Neural progenitor cell (in vitro differentiated cells): ENCODE measurements at regions not wholly inside any gene's neighbourhood (a gene's known extent, or its start where the extent isn't known, plus 50 kb on each side); places are given as distances from the start of the nearest gene placed in this dataset.

Source experiments
- DNase-seq: peaks from one replicate; pipeline ENCODE4 v3.0.0-alpha.2; 2016; ENCODE audit warnings: low spot score
- H2AFZ ChIP-seq: fragments of 200-600 bp; sonication (generic); replicated peaks from 2 replicates; pipeline ENCODE4 v1.6.1; 2016; ENCODE audit warnings: antibody characterized with exemption
- H3F3A ChIP-seq: fragments of 200-600 bp; sonication (generic); 2 replicates; pipeline ENCODE4 v1.6.1; 2016; ENCODE audit warnings: antibody characterized with exemption, low read depth
- H3K27ac ChIP-seq: fragments of 200-600 bp; sonication (generic); 2 replicates; pipeline ENCODE4 v1.5.1; 2016; ENCODE audit warnings: mild to moderate bottlenecking
- H3K27me3 ChIP-seq: fragments of 200-600 bp; sonication (generic); 2 replicates; pipeline ENCODE4 v1.6.1; 2016; ENCODE audit warnings: mild to moderate bottlenecking, moderate library complexity
- H3K36me3 ChIP-seq: fragments of 200-600 bp; sonication (generic); 2 replicates; pipeline ENCODE4 v1.5.1; 2016
- H3K4me1 ChIP-seq: fragments of 200-600 bp; sonication (generic); 2 replicates; pipeline ENCODE4 v1.6.1; 2016; ENCODE audit warnings: mixed run types
- H3K4me2 ChIP-seq: fragments of 200-600 bp; sonication (generic); 2 replicates; pipeline ENCODE4 v1.6.1; 2016
- H3K4me3 ChIP-seq: fragments of 200-600 bp; sonication (generic); 2 replicates; pipeline ENCODE4 v1.5.1; 2016
- H3K79me2 ChIP-seq: fragments of 200-600 bp; sonication (generic); 2 replicates; pipeline ENCODE4 v1.6.1; 2016; ENCODE audit warnings: low read depth
- H3K9ac ChIP-seq: fragments of 200-600 bp; sonication (generic); 2 replicates; pipeline ENCODE4 v1.6.1; 2016
- H3K9me3 ChIP-seq: fragments of 200-600 bp; sonication (generic); 2 replicates; pipeline ENCODE4 v1.5.1; 2016; ENCODE audit warnings: low read depth
- H4K20me1 ChIP-seq: fragments of 200-600 bp; sonication (generic); 2 replicates; pipeline ENCODE4 v1.6.1; 2016; ENCODE audit warnings: low read depth
- H3K27ac Mint-ChIP-seq: 3 replicates; pipeline ENCODE4 v1.8.0; 2021; ENCODE audit warnings: mixed read lengths
- H3K27me3 Mint-ChIP-seq: 2 replicates; pipeline ENCODE4 v1.8.0; 2022; ENCODE audit warnings: low read depth, mild to moderate bottlenecking, inconsistent platforms, moderate library complexity, mixed read lengths; ENCODE audit not compliant: insufficient read depth
- H3K36me3 Mint-ChIP-seq: 3 replicates; pipeline ENCODE4 v1.8.0; 2021; ENCODE audit warnings: mixed read lengths
- H3K4me1 Mint-ChIP-seq: 3 replicates; pipeline ENCODE4 v1.8.0; 2021; ENCODE audit warnings: mixed read lengths
- H3K4me3 Mint-ChIP-seq: 3 replicates; pipeline ENCODE4 v1.8.0; 2021; ENCODE audit warnings: mild to moderate bottlenecking, moderate library complexity, mixed read lengths
- H3K9me3 Mint-ChIP-seq: 3 replicates; pipeline ENCODE4 v1.8.0; 2020; ENCODE audit warnings: mixed read lengths
- CTCF ChIP-seq: fragments of 200-600 bp; sonication (generic); IDR thresholded peaks from 2 replicates; pipeline ENCODE4 v1.5.1; 2017; ENCODE audit warnings: antibody characterized with exemption, mild to moderate bottlenecking
- EZH2 ChIP-seq: fragments of 200-600 bp; sonication (generic); IDR thresholded peaks from 2 replicates; pipeline ENCODE4 v1.6.1; 2017; ENCODE audit warnings: antibody characterized with exemption, mild to moderate bottlenecking, moderate library complexity
- EZH2phosphoT487 ChIP-seq: fragments of 200-600 bp; sonication (generic); IDR thresholded peaks from 2 replicates; pipeline ENCODE4 v1.6.1; 2017; ENCODE audit warnings: antibody characterized with exemption

- no peak overlapping the region for H2AFZ ChIP-seq
- peaks cover 13% of the 10 kb centered on the region for H3K4me1 ChIP-seq
- H3K36me3 Mint-ChIP-seq = no peaks in the 10 kb centered on the region
- no peaks in the 10 kb centered on the region for H4K20me1 ChIP-seq
- no peaks in the 10 kb centered on the region for H3K9me3 ChIP-seq
- no peak overlapping the region for H3K4me3 ChIP-seq
- no peaks in the 10 kb centered on the region for H3K9me3 Mint-ChIP-seq
- no peaks in the 10 kb centered on the region for H3K79me2 ChIP-seq
- H3K27me3 Mint-ChIP-seq = no peaks in the 10 kb centered on the region
- H3K4me3 Mint-ChIP-seq = no peak overlapping the region
- H3K4me1 Mint-ChIP-seq = peaks cover 23% of the 10 kb centered on the region
- no peak overlapping the region for H3K9ac ChIP-seq
- no peaks in the 10 kb centered on the region for H3K36me3 ChIP-seq
- H3K27me3 ChIP-seq = no peaks in the 10 kb centered on the region
- TF ChIP-seq EZH2 (no peak), CTCF (no peak), EZH2phosphoT487 (no peak)
- H3F3A ChIP-seq = no peaks in the 10 kb centered on the region
- H3K27ac ChIP-seq = no peak overlapping the region
- no peak for DNase-seq
- H3K27ac Mint-ChIP-seq = no peak overlapping the region
- no peak overlapping the region for H3K4me2 ChIP-seq
Measured at GRCh38 chr1:116252271-116252670, 120.8 kb upstream of the ATP1A1 start.

GRCh38 chr1:116252785-116253184 lies 120.3 kb upstream of the ATP1A1 start:
- DNase-seq = no peak
- H3K27me3 ChIP-seq = no peaks in the 10 kb centered on the region
- no peaks in the 10 kb centered on the region for H3K9me3 Mint-ChIP-seq
- H3K27ac ChIP-seq = no peak overlapping the region
- H4K20me1 ChIP-seq = no peaks in the 10 kb centered on the region
- H3K4me3 ChIP-seq = no peak overlapping the region
- H3K9me3 ChIP-seq = no peaks in the 10 kb centered on the region
- no peak overlapping the region for H3K27ac Mint-ChIP-seq
- no peak for TF ChIP-seq EZH2phosphoT487
- no peak for TF ChIP-seq EZH2
- TF ChIP-seq CTCF = no peak
- H3F3A ChIP-seq = no peaks in the 10 kb centered on the region
- no peaks in the 10 kb centered on the region for H3K36me3 ChIP-seq
- no peaks in the 10 kb centered on the region for H3K79me2 ChIP-seq
- peaks cover 23% of the 10 kb centered on the region for H3K4me1 Mint-ChIP-seq
- H3K4me3 Mint-ChIP-seq = no peak overlapping the region
- no peak overlapping the region for H2AFZ ChIP-seq
- no peak overlapping the region for H3K4me2 ChIP-seq
- H3K9ac ChIP-seq = no peak overlapping the region
- no peaks in the 10 kb centered on the region for H3K27me3 Mint-ChIP-seq
- H3K36me3 Mint-ChIP-seq = no peaks in the 10 kb centered on the region
- peaks cover 13% of the 10 kb centered on the region for H3K4me1 ChIP-seq

- no peak overlapping the region for H3K27ac ChIP-seq
- no peaks in the 10 kb centered on the region for H3K9me3 Mint-ChIP-seq
- H3K4me3 Mint-ChIP-seq = no peak overlapping the region
- H3K27me3 Mint-ChIP-seq = no peaks in the 10 kb centered on the region
- TF ChIP-seq CTCF (no peak), EZH2phosphoT487 (no peak), EZH2 (no peak)
- no peak for DNase-seq
- peaks cover 23% of the 10 kb centered on the region for H3K4me1 Mint-ChIP-seq
- no peaks in the 10 kb centered on the region for H3K36me3 ChIP-seq
- H3K36me3 Mint-ChIP-seq = no peaks in the 10 kb centered on the region
- no peak overlapping the region for H3K4me2 ChIP-seq
- H3K4me3 ChIP-seq = no peak overlapping the region
- H3K27ac Mint-ChIP-seq = no peak overlapping the region
- H3K4me1 ChIP-seq = peaks cover 13% of the 10 kb centered on the region
- H2AFZ ChIP-seq = no peak overlapping the region
- H3K9ac ChIP-seq = no peak overlapping the region
- no peaks in the 10 kb centered on the region for H3F3A ChIP-seq
- no peaks in the 10 kb centered on the region for H3K9me3 ChIP-seq
- no peaks in the 10 kb centered on the region for H4K20me1 ChIP-seq
- no peaks in the 10 kb centered on the region for H3K27me3 ChIP-seq
- no peaks in the 10 kb centered on the region for H3K79me2 ChIP-seq
Measured at GRCh38 chr1:116253566-116254382, 119.3 kb upstream of the ATP1A1 start.
